GM18517 (cell line): ENCODE measurements at regions not wholly inside any gene's neighbourhood (a gene's known extent, or its start where the extent isn't known, plus 50 kb on each side); places are given as distances from the start of the nearest gene placed in this dataset.

ENCODE experiments used
- ATAC-seq: cut with Tn5 transposase; IDR thresholded peaks from one replicate; pipeline ENCODE4 v1.9.1; 2021; ENCODE audit warnings: mild to moderate bottlenecking, moderate library complexity; ENCODE audit not compliant: unreplicated experiment

- peak; percentile 97 for ATAC-seq
Measured at GRCh38 chr4:10180927-10181744, 64.5 kb upstream of the WDR1 start.

- ATAC-seq: no peak
Measured at GRCh38 chr4:10180603-10180926, 64.0 kb upstream of the WDR1 start.

- ATAC-seq: no peak
Measured at GRCh38 chr4:10179957-10180602, 63.5 kb upstream of the WDR1 start.

- no peak for ATAC-seq
Measured at GRCh38 chr4:10178763-10179162, 62.2 kb upstream of the WDR1 start.

- no peak for ATAC-seq
Measured at GRCh38 chr4:10175626-10176025, 59.0 kb upstream of the WDR1 start.

- no peak for ATAC-seq
Measured at GRCh38 chr4:10173754-10174749, 57.5 kb upstream of the WDR1 start.

GRCh38 chr4:10173037-10173753, 56.6 kb upstream of the WDR1 start:
- ATAC-seq: no peak

GRCh38 chr4:10172278-10172921, 55.8 kb upstream of the WDR1 start:
- ATAC-seq: no peak

GRCh38 chr4:10171055-10171454, 54.5 kb upstream of the WDR1 start:
- ATAC-seq: no peak

GRCh38 chr4:10169839-10170387, 53.3 kb upstream of the WDR1 start:
- no peak for ATAC-seq

- ATAC-seq: no peak
Measured at GRCh38 chr4:10168151-10168550, 51.6 kb upstream of the WDR1 start.

- no peak for ATAC-seq
Measured at GRCh38 chr4:10167201-10167600, 50.6 kb upstream of the WDR1 start.
